ENCODE measurements at regions not wholly inside any gene's neighbourhood (a gene's known extent, or its start where the extent isn't known, plus 50 kb on each side); places are given as distances from the start of the nearest gene placed in this dataset.

GRCh38 chr12:85681333-85681732 is 154.9 kb downstream of the RASSF9 start:
- Histone ChIP-seq H3K36me3 (ENCODE audit: control insufficient read depth in 2 of 2, insufficient read depth in 1 of 2, low read length in 2 of 2) (no peaks in the 10 kb centered on the region), H3K27ac (ENCODE audit: extremely low read depth, low read depth, low read length) (no peak overlapping the region), H3K9me3 (ENCODE audit: control insufficient read depth, insufficient read depth, low read depth, low read length) (no peaks in the 10 kb centered on the region), H3K4me3 (ENCODE audit: low read depth, low read length) (no peak overlapping the region), H3K4me1 (ENCODE audit: control insufficient read depth, insufficient read depth, low read length) (no peaks in the 10 kb centered on the region)
- ChIA-PET CTCF (no interaction called here), POLR2A (no interaction called here)
- no peak for TF ChIP-seq ZNF580 (tag by site-specific recombination; IDR thresholded peaks at IDR 0.05)
- no peak for TF ChIP-seq ZNF274 (IDR thresholded peaks at IDR 0.05; ENCODE audit: low read length)
- TF ChIP-seq ZNF274 (tag by site-specific recombination; IDR thresholded peaks at IDR 0.05; ENCODE audit: borderline replicate concordance), result no peak

GRCh38 chr12:85683051-85683450 is 153.2 kb downstream of the RASSF9 start:
- H3K9me3 ChIP-seq (ENCODE audit: control insufficient read depth, insufficient read depth, low read depth, low read length), result no peaks in the 10 kb centered on the region
- H3K4me1 ChIP-seq (ENCODE audit: control insufficient read depth, insufficient read depth, low read length), result no peaks in the 10 kb centered on the region
- ChIA-PET POLR2A (no interaction called here), CTCF (no interaction called here)
- H3K36me3 ChIP-seq (ENCODE audit: control insufficient read depth in 2 of 2, insufficient read depth in 1 of 2, low read length in 2 of 2), result no peaks in the 10 kb centered on the region
- H3K4me3 ChIP-seq (ENCODE audit: low read depth, low read length), result no peak overlapping the region
- H3K27ac ChIP-seq (ENCODE audit: extremely low read depth, low read depth, low read length), result no peak overlapping the region
- TF ChIP-seq ZNF776 (tag by site-specific recombination; IDR thresholded peaks at IDR 0.05; ENCODE audit: borderline replicate concordance) (no peak), ZNF585B (tag by site-specific recombination; IDR thresholded peaks at IDR 0.05) (no peak), PRDM10 (tag by site-specific recombination; IDR thresholded peaks at IDR 0.05) (no peak), ZNF518A (tag by site-specific recombination; conservative IDR thresholded peaks at IDR 0.05; ENCODE audit: low read depth) (no peak), ZBTB26 (tag by site-specific recombination; optimal IDR thresholded peaks at IDR 0.05) (no peak), ZNF175 (tag by site-specific recombination; IDR thresholded peaks at IDR 0.05) (no peak), ZNF114 (tag by site-specific recombination; IDR thresholded peaks at IDR 0.05) (no peak), ZXDB (tag by site-specific recombination; IDR thresholded peaks at IDR 0.05) (no peak)

GRCh38 chr12:85688837-85689236 is 147.4 kb downstream of the RASSF9 start:
- ChIA-PET CTCF (no interaction called here), POLR2A (no interaction called here)
- no peak overlapping the region for H3K27ac ChIP-seq (ENCODE audit: extremely low read depth, low read depth, low read length)
- H3K4me3 ChIP-seq (ENCODE audit: low read depth, low read length), result no peak overlapping the region
- no peaks in the 10 kb centered on the region for H3K36me3 ChIP-seq (ENCODE audit: control insufficient read depth in 2 of 2, insufficient read depth in 1 of 2, low read length in 2 of 2)
- no peaks in the 10 kb centered on the region for H3K9me3 ChIP-seq (ENCODE audit: control insufficient read depth, insufficient read depth, low read depth, low read length)
- no peaks in the 10 kb centered on the region for H3K4me1 ChIP-seq (ENCODE audit: control insufficient read depth, insufficient read depth, low read length)
- TF ChIP-seq ZFHX2 (tag by site-specific recombination; conservative IDR thresholded peaks at IDR 0.05) (no peak), ZNF768 (tag by site-specific recombination; IDR thresholded peaks at IDR 0.05) (no peak), ZNF398 (tag by site-specific recombination; IDR thresholded peaks at IDR 0.05) (no peak), KLF1 (tag by site-specific recombination; IDR thresholded peaks at IDR 0.05) (no peak), KLF7 (tag by site-specific recombination; IDR thresholded peaks at IDR 0.05; ENCODE audit: borderline replicate concordance) (no peak), ZNF433 (tag by site-specific recombination; IDR thresholded peaks at IDR 0.05; ENCODE audit: low read depth) (no peak), ZNF677 (tag by site-specific recombination; IDR thresholded peaks at IDR 0.05) (no peak), GLI2 (tag by site-specific recombination; IDR thresholded peaks at IDR 0.05; ENCODE audit: borderline replicate concordance, low read depth) (no peak)

Data from HEK293 (cell line).